ENCODE measurements at regions not wholly inside any gene's neighbourhood (a gene's known extent, or its start where the extent isn't known, plus 50 kb on each side); places are given as distances from the start of the nearest gene placed in this dataset.

GRCh38 chr22:46087336-46087690 is 63.0 kb upstream of the PPARA start:
- Mint-ChIP-seq H3K27ac (peak overlapping the region in 1 of 3 experiments; percentile 80), H3K4me3 (no peak overlapping the region), H3K9me3 (no peaks in the 10 kb centered on the region), H3K36me3 (ENCODE audit: low read depth) (no peaks in the 10 kb centered on the region), H3K4me1 (peaks cover 35% of the 10 kb centered on the region), H3K27me3 (ENCODE audit: low read depth) (no peaks in the 10 kb centered on the region)
- no peak for TF ChIP-seq CTCF (IDR thresholded peaks at IDR 0.05; ENCODE audit: unreplicated experiment in 3 of 3)

- H3K4me3 Mint-ChIP-seq, result no peak overlapping the region
- peaks cover 33% of the 10 kb centered on the region for H3K4me1 Mint-ChIP-seq
- no peak for TF ChIP-seq CTCF (IDR thresholded peaks at IDR 0.05; ENCODE audit: unreplicated experiment in 3 of 3)
- H3K27me3 Mint-ChIP-seq (ENCODE audit: low read depth), result no peaks in the 10 kb centered on the region
- peak overlapping the region in 1 of 3 experiments; percentile 90 for H3K27ac Mint-ChIP-seq
- H3K36me3 Mint-ChIP-seq (ENCODE audit: low read depth), result no peaks in the 10 kb centered on the region
- H3K9me3 Mint-ChIP-seq, result no peaks in the 10 kb centered on the region
Observed at GRCh38 chr22:46087816-46088277, 62.5 kb upstream of the PPARA start.

GRCh38 chr22:46088541-46089311 is 61.6 kb upstream of the PPARA start:
- no peak for TF ChIP-seq CTCF (IDR thresholded peaks at IDR 0.05; ENCODE audit: unreplicated experiment in 3 of 3)
- peaks cover 37% of the 10 kb centered on the region for H3K4me1 Mint-ChIP-seq
- H3K4me3 Mint-ChIP-seq, result no peak overlapping the region
- H3K27ac Mint-ChIP-seq, result peak overlapping the region; percentile 50 to 90 (median 61)
- H3K36me3 Mint-ChIP-seq (ENCODE audit: low read depth), result no peaks in the 10 kb centered on the region
- H3K9me3 Mint-ChIP-seq, result no peaks in the 10 kb centered on the region
- H3K27me3 Mint-ChIP-seq (ENCODE audit: low read depth), result peaks cover 4% of the 10 kb centered on the region

- H3K27ac Mint-ChIP-seq, result no peak overlapping the region
- TF ChIP-seq CTCF (IDR thresholded peaks at IDR 0.05; ENCODE audit: unreplicated experiment in 3 of 3), result no peak
- H3K9me3 Mint-ChIP-seq, result no peaks in the 10 kb centered on the region
- peaks cover 34% of the 10 kb centered on the region for H3K4me1 Mint-ChIP-seq
- H3K36me3 Mint-ChIP-seq (ENCODE audit: low read depth), result no peaks in the 10 kb centered on the region
- peaks cover 4% of the 10 kb centered on the region for H3K27me3 Mint-ChIP-seq (ENCODE audit: low read depth)
- H3K4me3 Mint-ChIP-seq, result no peak overlapping the region
Observed at GRCh38 chr22:46089426-46090035, 60.8 kb upstream of the PPARA start.

- H3K36me3 Mint-ChIP-seq (ENCODE audit: low read depth), result no peaks in the 10 kb centered on the region
- peaks cover 4% of the 10 kb centered on the region for H3K27me3 Mint-ChIP-seq (ENCODE audit: low read depth)
Observed at GRCh38 chr22:46090036-46090591, 60.2 kb upstream of the PPARA start.

More at GRCh38 chr22:46090036-46090591, 60.2 kb upstream of the PPARA start:
- no peak overlapping the region for H3K27ac Mint-ChIP-seq
- TF ChIP-seq CTCF (IDR thresholded peaks at IDR 0.05; ENCODE audit: unreplicated experiment in 3 of 3), result no peak
- no peak overlapping the region for H3K4me3 Mint-ChIP-seq
- peaks cover 33% of the 10 kb centered on the region for H3K4me1 Mint-ChIP-seq
- H3K9me3 Mint-ChIP-seq, result no peaks in the 10 kb centered on the region

All from nephron (organoid).